ENCODE measurements at regions not wholly inside any gene's neighbourhood (a gene's known extent, or its start where the extent isn't known, plus 50 kb on each side); places are given as distances from the start of the nearest gene placed in this dataset.
"Not testable (repeated sequence)": the region's sequence is repeated elsewhere in the genome, so short reads cannot be mapped to it uniquely, and the experiment has no call there.

- no peak for DNase-seq
These were observed 62.4 kb downstream of the CLDN17 start for GRCh38 chr21:30104241-30104640.

GRCh38 chr21:30102871-30103270 is 63.7 kb downstream of the CLDN17 start:
- peak; percentile 56 for DNase-seq

- DNase-seq = no peak
These were observed 64.6 kb downstream of the CLDN17 start for GRCh38 chr21:30101967-30102366.

- DNase-seq = no peak
These were observed 68.8 kb downstream of the CLDN17 start for GRCh38 chr21:30097791-30098190.

GRCh38 chr21:30083225-30083945 is 83.2 kb downstream of the CLDN17 start:
- peak; percentile 5 for DNase-seq

- DNase-seq = no peak
These were observed 85.1 kb downstream of the CLDN17 start for GRCh38 chr21:30081506-30081905.

- peak; percentile 29 for DNase-seq
These were observed 94.1 kb downstream of the CLDN17 start for GRCh38 chr21:30072496-30072895.

GRCh38 chr21:30058928-30059327 is 107.7 kb downstream of the CLDN17 start:
- DNase-seq = no peak

GRCh38 chr21:30057108-30057507 is 109.5 kb downstream of the CLDN17 start:
- no peak for DNase-seq

- DNase-seq = no peak
These were observed 108.8 kb upstream of the GRIK1 start for GRCh38 chr21:30048570-30048969.

GRCh38 chr21:30044447-30045064 is 104.8 kb upstream of the GRIK1 start:
- peak; percentile 23 for DNase-seq

GRCh38 chr21:30042443-30042842 is 102.6 kb upstream of the GRIK1 start:
- no peak for DNase-seq

- no peak for DNase-seq
These were observed 93.6 kb upstream of the GRIK1 start for GRCh38 chr21:30033441-30033840.

- no peak for DNase-seq
These were observed 90.6 kb upstream of the GRIK1 start for GRCh38 chr21:30030416-30030815.

- DNase-seq = no peak
These were observed 88.7 kb upstream of the GRIK1 start for GRCh38 chr21:30028537-30028936.

- no peak for DNase-seq
These were observed 88.2 kb upstream of the GRIK1 start for GRCh38 chr21:30027986-30028385.

GRCh38 chr21:30023056-30023455 is 83.3 kb upstream of the GRIK1 start:
- not testable (repeated sequence) for DNase-seq

GRCh38 chr21:30014886-30015285 is 75.1 kb upstream of the GRIK1 start:
- no peak for DNase-seq

- DNase-seq = no peak
These were observed 51.8 kb upstream of the GRIK1 start for GRCh38 chr21:29991624-29992023.

GRCh38 chr21:29989634-29990234 is 49.9 kb upstream of the GRIK1 start:
- no peak for DNase-seq
